ENCODE measurements at regions not wholly inside any gene's neighbourhood (a gene's known extent, or its start where the extent isn't known, plus 50 kb on each side); places are given as distances from the start of the nearest gene placed in this dataset.

- no peak for ATAC-seq
- no peaks in the 10 kb centered on the region for H4K20me1 ChIP-seq (ENCODE audit: control insufficient read depth, insufficient read depth)
- no TSS peak for BruUV-seq (replicated peaks)
- no peaks in the 10 kb centered on the region for H3K4me1 ChIP-seq (ENCODE audit: control insufficient read depth, insufficient read depth, low read length)
- SMC1A ChIA-PET (ENCODE audit: uncharacterized antibody, unreplicated experiment): no interaction called here
- no peaks in the 10 kb centered on the region for H3K27me3 ChIP-seq (replicated peaks in 1 of 2; ENCODE audit: control insufficient read depth in 2 of 2, insufficient read depth in 2 of 2, low read length in 1 of 2)
- CTCF ChIA-PET: no interaction called here
- in situ Hi-C loops (cut with MboI): no loop called here
- H2AFZ ChIP-seq (ENCODE audit: control insufficient read depth, low read depth, low read length): no peak overlapping the region
- H3K9ac ChIP-seq (ENCODE audit: control insufficient read depth, insufficient read depth, low read length): no peak overlapping the region
- no peak overlapping the region for H3K27ac ChIP-seq (ENCODE audit: control insufficient read depth, insufficient read depth)
- no peak for DNase-seq (ENCODE audit: low read depth, low spot score)
- no peaks in the 10 kb centered on the region for H3K79me2 ChIP-seq (ENCODE audit: control insufficient read depth, insufficient read depth, low read length)
- no peaks in the 10 kb centered on the region for H3K36me3 ChIP-seq (ENCODE audit: control insufficient read depth in 2 of 2, insufficient read depth in 2 of 2, low read length in 1 of 2)
- POLR2A ChIA-PET: no interaction called here
- intact Hi-C loops (cut with micrococcal nuclease; ENCODE audit: unreplicated experiment): no loop called here
- no peak for FAIRE-seq
- H3K9me3 ChIP-seq (replicated peaks; ENCODE audit: control insufficient read depth, insufficient read depth, low read length): no peaks in the 10 kb centered on the region
- TF ChIP-seq RBBP5 (conservative IDR thresholded peaks at IDR 0.05): no peak
- no peak for TF ChIP-seq MYB (IDR thresholded peaks at IDR 0.05; ENCODE audit: borderline replicate concordance, low read depth, low read length)
- no peak for TF ChIP-seq HDAC6 (IDR thresholded peaks at IDR 0.05; ENCODE audit: unreplicated experiment)
- no peak for TF ChIP-seq ZZZ3 (IDR thresholded peaks at IDR 0.05; ENCODE audit: control insufficient read depth, insufficient read length, low read depth)
- no peak for TF ChIP-seq TCF12 (IDR thresholded peaks at IDR 0.05; ENCODE audit: low read depth, low read length)
- TF ChIP-seq NR2C2 (IDR thresholded peaks at IDR 0.05; ENCODE audit: borderline replicate concordance, control insufficient read depth, insufficient read length, low read depth): no peak
- TF ChIP-seq, protein P1, sequence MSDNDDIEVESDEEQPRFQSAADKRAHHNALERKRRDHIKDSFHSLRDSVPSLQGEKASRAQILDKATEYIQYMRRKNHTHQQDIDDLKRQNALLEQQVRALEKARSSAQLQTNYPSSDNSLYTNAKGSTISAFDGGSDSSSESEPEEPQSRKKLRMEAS (IDR thresholded peaks at IDR 0.05; ENCODE audit: low read depth, low read length): no peak
- TF ChIP-seq PAX8 (IDR thresholded peaks at IDR 0.05): no peak
- TF ChIP-seq SIX5 (IDR thresholded peaks at IDR 0.05; ENCODE audit: low read depth, low read length, severe bottlenecking): no peak
- TF ChIP-seq SP1 (IDR thresholded peaks at IDR 0.05; ENCODE audit: low read depth, low read length): no peak
- TF ChIP-seq MEF2B (IDR thresholded peaks at IDR 0.05; ENCODE audit: partially characterized antibody, poor library complexity, severe bottlenecking): no peak
- TF ChIP-seq LARP7 (IDR thresholded peaks at IDR 0.05): no peak
- TF ChIP-seq PML (IDR thresholded peaks at IDR 0.05; ENCODE audit: low read length): no peak
- TF ChIP-seq POLR2A (IDR thresholded peaks at IDR 0.05; ENCODE audit: low read depth, low read length): no peak
- TF ChIP-seq EZH2 (IDR thresholded peaks at IDR 0.05; ENCODE audit: borderline replicate concordance, control insufficient read depth, low read depth, low read length): no peak
- TF ChIP-seq USF2 (IDR thresholded peaks at IDR 0.05; ENCODE audit: borderline replicate concordance, low read depth, low read length): no peak
- TF ChIP-seq, protein P2, sequence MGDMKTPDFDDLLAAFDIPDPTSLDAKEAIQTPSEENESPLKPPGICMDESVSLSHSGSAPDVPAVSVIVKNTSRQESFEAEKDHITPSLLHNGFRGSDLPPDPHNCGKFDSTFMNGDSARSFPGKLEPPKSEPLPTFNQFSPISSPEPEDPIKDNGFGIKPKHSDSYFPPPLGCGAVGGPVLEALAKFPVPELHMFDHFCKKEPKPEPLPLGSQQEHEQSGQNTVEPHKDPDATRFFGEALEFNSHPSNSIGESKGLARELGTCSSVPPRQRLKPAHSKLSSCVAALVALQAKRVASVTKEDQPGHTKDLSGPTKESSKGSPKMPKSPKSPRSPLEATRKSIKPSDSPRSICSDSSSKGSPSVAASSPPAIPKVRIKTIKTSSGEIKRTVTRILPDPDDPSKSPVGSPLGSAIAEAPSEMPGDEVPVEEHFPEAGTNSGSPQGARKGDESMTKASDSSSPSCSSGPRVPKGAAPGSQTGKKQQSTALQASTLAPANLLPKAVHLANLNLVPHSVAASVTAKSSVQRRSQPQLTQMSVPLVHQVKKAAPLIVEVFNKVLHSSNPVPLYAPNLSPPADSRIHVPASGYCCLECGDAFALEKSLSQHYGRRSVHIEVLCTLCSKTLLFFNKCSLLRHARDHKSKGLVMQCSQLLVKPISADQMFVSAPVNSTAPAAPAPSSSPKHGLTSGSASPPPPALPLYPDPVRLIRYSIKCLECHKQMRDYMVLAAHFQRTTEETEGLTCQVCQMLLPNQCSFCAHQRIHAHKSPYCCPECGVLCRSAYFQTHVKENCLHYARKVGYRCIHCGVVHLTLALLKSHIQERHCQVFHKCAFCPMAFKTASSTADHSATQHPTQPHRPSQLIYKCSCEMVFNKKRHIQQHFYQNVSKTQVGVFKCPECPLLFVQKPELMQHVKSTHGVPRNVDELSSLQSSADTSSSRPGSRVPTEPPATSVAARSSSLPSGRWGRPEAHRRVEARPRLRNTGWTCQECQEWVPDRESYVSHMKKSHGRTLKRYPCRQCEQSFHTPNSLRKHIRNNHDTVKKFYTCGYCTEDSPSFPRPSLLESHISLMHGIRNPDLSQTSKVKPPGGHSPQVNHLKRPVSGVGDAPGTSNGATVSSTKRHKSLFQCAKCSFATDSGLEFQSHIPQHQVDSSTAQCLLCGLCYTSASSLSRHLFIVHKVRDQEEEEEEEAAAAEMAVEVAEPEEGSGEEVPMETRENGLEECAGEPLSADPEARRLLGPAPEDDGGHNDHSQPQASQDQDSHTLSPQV (IDR thresholded peaks at IDR 0.05): no peak
- RAD21 ChIA-PET (ENCODE audit: unreplicated experiment): no interaction called here
- no peak overlapping the region for H3K4me3 ChIP-seq
- WGBS (ENCODE audit: insufficient coverage, insufficient replicate concordance, low lambda C conversion rate, missing lambda C conversion rate): 7% methylated on average over 4 of the region's 4 CpGs
- no peak overlapping the region for H3K4me2 ChIP-seq (ENCODE audit: control insufficient read depth, insufficient read depth)
These were observed 253.4 kb upstream of the HDAC4 start for GRCh38 chr2:239654266-239654665.

Data from GM12878 (cell line).